Transverse colon (tissue), 4 donors: ENCODE measurements at regions not wholly inside any gene's neighbourhood (a gene's known extent, or its start where the extent isn't known, plus 50 kb on each side); places are given as distances from the start of the nearest gene placed in this dataset.

Experiments
- CTCF ChIP-seq, 5 experiments: fragments of 200-600 bp in 3 of 5; fragments of 450-650 bp in 2 of 5; sonication (generic) in 3 of 5; IDR thresholded peaks; 1 replicate in 2 of 5; 2 replicates in 3 of 5; pipeline ENCODE4 v1.5.1; 2016 to 2017; ENCODE audit warnings: antibody characterized with exemption in 5 of 5, inconsistent platforms in 3 of 5, mild to moderate bottlenecking in 2 of 5, moderate library complexity in 1 of 5
- POLR2A ChIP-seq: fragments of 450-650 bp; IDR thresholded peaks from one replicate; pipeline ENCODE4 v1.6.1; 2016; ENCODE audit warnings: antibody characterized with exemption, mild to moderate bottlenecking, moderate library complexity
- POLR2AphosphoS5 ChIP-seq, 3 donors: sonication (generic); formaldehyde crosslinking; IDR thresholded peaks; one replicate each; pipeline ENCODE4 v1.6.1; 2016; ENCODE audit warnings: antibody characterized with exemption in 3 of 3

- TF ChIP-seq CTCF (IDR thresholded peaks at IDR 0.05) (no peak), POLR2A (no peak), POLR2AphosphoS5 (IDR thresholded peaks at IDR 0.05) (no peak)
Measured at GRCh38 chr4:53832549-53832948, 231.9 kb downstream of the CHIC2 start.
